H9 (cell line): ENCODE measurements at regions not wholly inside any gene's neighbourhood (a gene's known extent, or its start where the extent isn't known, plus 50 kb on each side); places are given as distances from the start of the nearest gene placed in this dataset.

Experiments
- DNase-seq: peaks from one replicate; pipeline ENCODE4 v3.0.0-alpha.2; 2017
- H2AFZ ChIP-seq: one replicate; pipeline ENCODE4 v1.6.1; 2013; ENCODE audit warnings: mild to moderate bottlenecking, low read length, control low read depth, moderate library complexity
- H2AK5ac ChIP-seq: 2 replicates; pipeline ENCODE4 v1.6.1; 2013; ENCODE audit warnings: low read length, control low read depth, mixed read lengths; ENCODE audit not compliant: insufficient read length
- H2BK120ac ChIP-seq: one replicate; pipeline ENCODE4 v1.6.1; 2013; ENCODE audit warnings: low read depth, mild to moderate bottlenecking, low read length, control low read depth, inconsistent platforms; ENCODE audit not compliant: poor library complexity, severe bottlenecking
- H2BK12ac ChIP-seq: 2 replicates; pipeline ENCODE4 v1.6.1; 2013; ENCODE audit warnings: low read length, control low read depth, mixed read lengths, low read depth; ENCODE audit not compliant: insufficient read length
- H2BK15ac ChIP-seq: 2 replicates; pipeline ENCODE4 v1.6.1; 2013; ENCODE audit warnings: low read depth, low read length, control low read depth
- H2BK20ac ChIP-seq: one replicate; pipeline ENCODE4 v1.6.1; 2013; ENCODE audit warnings: low read depth, mild to moderate bottlenecking, low read length, control low read depth, inconsistent platforms; ENCODE audit not compliant: poor library complexity, severe bottlenecking
- H2BK5ac ChIP-seq: 2 replicates; pipeline ENCODE4 v1.6.1; 2013; ENCODE audit warnings: low read length, control low read depth, mixed read lengths; ENCODE audit not compliant: insufficient read length
- H3K14ac ChIP-seq: 2 replicates; pipeline ENCODE4 v1.6.1; 2013; ENCODE audit warnings: low read length, control low read depth; ENCODE audit not compliant: insufficient read depth
- H3K18ac ChIP-seq: 2 replicates; pipeline ENCODE4 v1.6.1; 2013; ENCODE audit warnings: low read depth, mild to moderate bottlenecking, mixed read lengths, low read length, control low read depth; ENCODE audit not compliant: insufficient read length
- H3K23ac ChIP-seq: 2 replicates; pipeline ENCODE4 v1.6.1; 2013; ENCODE audit warnings: low read length, control low read depth, mixed read lengths, low read depth; ENCODE audit not compliant: insufficient read length
- H3K23me2 ChIP-seq: 2 replicates; pipeline ENCODE4 v1.6.1; 2013; ENCODE audit warnings: low read depth, mild to moderate bottlenecking, mixed read lengths, low read length, control low read depth; ENCODE audit not compliant: insufficient read length, poor library complexity, severe bottlenecking
- H3K27ac ChIP-seq: 2 replicates; pipeline ENCODE4 v1.5.1; 2013; ENCODE audit warnings: low read length, control low read depth, mixed read lengths, low read depth; ENCODE audit not compliant: insufficient read length
- H3K27me3 ChIP-seq: 2 replicates; pipeline ENCODE4 v1.6.1; 2013; ENCODE audit warnings: low read length, control low read depth, inconsistent platforms; ENCODE audit not compliant: insufficient read depth
- H3K4ac ChIP-seq: 2 replicates; pipeline ENCODE4 v1.6.1; 2013; ENCODE audit warnings: low read depth, mild to moderate bottlenecking, control low read depth, inconsistent platforms, low read length, moderate library complexity
- H3K4me1 ChIP-seq: 2 replicates; pipeline ENCODE4 v1.6.1; 2013; ENCODE audit warnings: low read length, control low read depth, inconsistent platforms; ENCODE audit not compliant: insufficient read depth
- H3K4me2 ChIP-seq: 2 replicates; pipeline ENCODE4 v1.6.1; 2013; ENCODE audit warnings: low read length, control low read depth, mixed read lengths; ENCODE audit not compliant: insufficient read length, insufficient read depth
- H3K56ac ChIP-seq: 2 replicates; pipeline ENCODE4 v1.6.1; 2013; ENCODE audit warnings: low read depth, mild to moderate bottlenecking, mixed read lengths, low read length, control low read depth; ENCODE audit not compliant: insufficient read length
- H3K79me1 ChIP-seq: 2 replicates; pipeline ENCODE4 v1.6.1; 2013; ENCODE audit warnings: low read depth, mild to moderate bottlenecking, moderate library complexity, low read length, control low read depth, inconsistent platforms; ENCODE audit not compliant: insufficient read depth, poor library complexity, severe bottlenecking
- H3K79me2 ChIP-seq: 2 replicates; pipeline ENCODE4 v1.6.1; 2013; ENCODE audit warnings: low read length, control low read depth, inconsistent platforms; ENCODE audit not compliant: insufficient read depth
- H3K9ac ChIP-seq: 2 replicates; pipeline ENCODE4 v1.6.1; 2013; ENCODE audit warnings: low read length, control low read depth, mixed read lengths; ENCODE audit not compliant: insufficient read length; ENCODE audit errors: extremely low read depth
- H3K9me3 ChIP-seq: one replicate; pipeline ENCODE4 v1.6.1; 2013; ENCODE audit warnings: low read depth, low read length, inconsistent platforms; ENCODE audit not compliant: control insufficient read depth
- H3T11ph ChIP-seq: one replicate; pipeline ENCODE4 v1.6.1; 2013; ENCODE audit warnings: mild to moderate bottlenecking, low read length, control low read depth, inconsistent platforms
- H4K20me1 ChIP-seq: one replicate; pipeline ENCODE4 v1.6.1; 2013; ENCODE audit not compliant: control insufficient read depth, insufficient read length, insufficient read depth
- H4K5ac ChIP-seq: 2 replicates; pipeline ENCODE4 v1.6.1; 2013; ENCODE audit warnings: low read depth, mild to moderate bottlenecking, mixed read lengths, low read length, control low read depth; ENCODE audit not compliant: insufficient read length
- H4K8ac ChIP-seq: replicated peaks from 2 replicates; pipeline ENCODE4 v1.6.1; 2013; ENCODE audit warnings: low read length, control low read depth, mixed read lengths, low read depth; ENCODE audit not compliant: insufficient read length
- H4K91ac ChIP-seq: 2 replicates; pipeline ENCODE4 v1.6.1; 2013; ENCODE audit warnings: low read depth, mild to moderate bottlenecking, moderate library complexity, mixed read lengths, low read length, control low read depth; ENCODE audit not compliant: insufficient read length
- H3K27ac Mint-ChIP-seq, 3 experiments: 2 replicates in 2 of 3; 3 replicates in 1 of 3; pipeline ENCODE4 v1.8.0; 2020 to 2021; ENCODE audit warnings: mixed read lengths in 3 of 3, mild to moderate bottlenecking in 1 of 3, moderate library complexity in 1 of 3
- H3K27me3 Mint-ChIP-seq: 2 replicates; pipeline ENCODE4 v1.8.0; 2021; ENCODE audit warnings: low read depth, mild to moderate bottlenecking, moderate library complexity, mixed read lengths
- H3K36me3 Mint-ChIP-seq, 3 experiments: 2 replicates in 2 of 3; 3 replicates in 1 of 3; pipeline ENCODE4 v1.8.0; 2020 to 2021; ENCODE audit warnings: low read depth in 3 of 3, mixed read lengths in 3 of 3; ENCODE audit not compliant: insufficient read depth in 1 of 3
- H3K4me1 Mint-ChIP-seq, 2 experiments: 2 replicates each; pipeline ENCODE4 v1.8.0; 2020; ENCODE audit warnings: mixed read lengths in 2 of 2
- H3K4me3 Mint-ChIP-seq, 2 experiments: 2 replicates in 1 of 2; 3 replicates in 1 of 2; pipeline ENCODE4 v1.8.0; 2020 to 2021; ENCODE audit warnings: mild to moderate bottlenecking in 2 of 2, mixed read lengths in 2 of 2, moderate library complexity in 1 of 2
- H3K9me3 Mint-ChIP-seq, 2 experiments: 2 replicates in 1 of 2; 3 replicates in 1 of 2; pipeline ENCODE4 v1.8.0; 2020; ENCODE audit warnings: mild to moderate bottlenecking in 2 of 2, mixed read lengths in 2 of 2, moderate library complexity in 1 of 2
- WGBS: extraction: QIAGEN DNeasy Blood & Tissue Kit; methylation state at CpG from one replicate; pipeline ENCODE4 v1.1.7; 2013; ENCODE audit warnings: missing lambda C conversion rate, low lambda C conversion rate, mixed read lengths; ENCODE audit not compliant: insufficient read length; ENCODE audit errors: extremely low coverage; 5-methylcytosine and 5-hydroxymethylcytosine counted together
- TF ChIP-seq, protein P1 (sequence below): fragments of 200-600 bp; sonication (generic); conservative IDR thresholded peaks from 3 replicates; pipeline ENCODE4 v1.8.0; 2021; ENCODE audit warnings: antibody characterized with exemption, mild to moderate bottlenecking

DNA sequence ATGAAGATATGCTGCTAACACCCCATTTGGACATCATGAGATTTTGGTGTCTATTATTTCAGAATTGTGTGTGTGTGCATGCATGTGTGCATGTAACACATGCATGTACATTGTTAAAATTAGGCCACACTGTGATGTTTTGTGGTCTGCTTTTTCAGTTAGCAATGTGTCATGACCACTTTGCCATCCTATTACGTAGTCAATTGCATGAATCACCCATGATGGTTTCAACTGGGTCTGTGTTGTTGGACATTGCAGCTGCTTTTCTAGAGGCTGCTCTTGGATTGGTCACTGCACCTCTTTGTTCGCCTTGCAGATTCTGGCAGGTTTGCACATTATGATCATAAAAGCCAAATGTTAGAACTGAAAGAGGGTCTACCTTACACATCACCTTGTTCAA, 101.0 kb upstream of the THBS1 start:
- H3K14ac ChIP-seq, result no peak overlapping the region
- no peaks in the 10 kb centered on the region for H3K79me2 ChIP-seq
- H4K91ac ChIP-seq, result no peak overlapping the region
- H2AK5ac ChIP-seq, result no peak overlapping the region
- H3K9ac ChIP-seq, result no peak overlapping the region
- H2BK15ac ChIP-seq, result no peak overlapping the region
- no peak overlapping the region for H4K8ac ChIP-seq
- H3K4ac ChIP-seq, result no peak overlapping the region
- H3K27me3 Mint-ChIP-seq, result no peaks in the 10 kb centered on the region
- H2BK120ac ChIP-seq, result no peak overlapping the region
- H3K56ac ChIP-seq, result no peak overlapping the region
- no peaks in the 10 kb centered on the region for H3K9me3 ChIP-seq
- no peaks in the 10 kb centered on the region for H3K9me3 Mint-ChIP-seq
- H3K4me1 Mint-ChIP-seq, result peaks cover 0 to 4% of the 10 kb centered on the region in 2 experiments; a peak in 2 of 4 replicates
- H4K5ac ChIP-seq, result no peak overlapping the region
- H2BK12ac ChIP-seq, result no peak overlapping the region
- H3T11ph ChIP-seq, result no peak overlapping the region
- no peak overlapping the region for H3K4me2 ChIP-seq
- no peaks in the 10 kb centered on the region for H3K27me3 ChIP-seq
- TF ChIP-seq, protein P1, sequence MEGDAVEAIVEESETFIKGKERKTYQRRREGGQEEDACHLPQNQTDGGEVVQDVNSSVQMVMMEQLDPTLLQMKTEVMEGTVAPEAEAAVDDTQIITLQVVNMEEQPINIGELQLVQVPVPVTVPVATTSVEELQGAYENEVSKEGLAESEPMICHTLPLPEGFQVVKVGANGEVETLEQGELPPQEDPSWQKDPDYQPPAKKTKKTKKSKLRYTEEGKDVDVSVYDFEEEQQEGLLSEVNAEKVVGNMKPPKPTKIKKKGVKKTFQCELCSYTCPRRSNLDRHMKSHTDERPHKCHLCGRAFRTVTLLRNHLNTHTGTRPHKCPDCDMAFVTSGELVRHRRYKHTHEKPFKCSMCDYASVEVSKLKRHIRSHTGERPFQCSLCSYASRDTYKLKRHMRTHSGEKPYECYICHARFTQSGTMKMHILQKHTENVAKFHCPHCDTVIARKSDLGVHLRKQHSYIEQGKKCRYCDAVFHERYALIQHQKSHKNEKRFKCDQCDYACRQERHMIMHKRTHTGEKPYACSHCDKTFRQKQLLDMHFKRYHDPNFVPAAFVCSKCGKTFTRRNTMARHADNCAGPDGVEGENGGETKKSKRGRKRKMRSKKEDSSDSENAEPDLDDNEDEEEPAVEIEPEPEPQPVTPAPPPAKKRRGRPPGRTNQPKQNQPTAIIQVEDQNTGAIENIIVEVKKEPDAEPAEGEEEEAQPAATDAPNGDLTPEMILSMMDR, result no peak
- no peak overlapping the region for H2BK20ac ChIP-seq
- H3K23me2 ChIP-seq, result no peaks in the 10 kb centered on the region
- no peak overlapping the region for H3K27ac ChIP-seq
- H3K4me1 ChIP-seq, result no peaks in the 10 kb centered on the region
- H3K79me1 ChIP-seq, result no peaks in the 10 kb centered on the region
- no peak for DNase-seq
- H3K27ac Mint-ChIP-seq, result no peak overlapping the region
- H3K36me3 Mint-ChIP-seq, result no peaks in the 10 kb centered on the region
- WGBS, result no CpG with 5 or more reads among the region's 2 CpGs
- H3K4me3 Mint-ChIP-seq, result no peak overlapping the region
- H3K18ac ChIP-seq, result no peak overlapping the region
- H2AFZ ChIP-seq, result no peak overlapping the region
- no peak overlapping the region for H2BK5ac ChIP-seq
- H3K23ac ChIP-seq, result no peak overlapping the region
- no peaks in the 10 kb centered on the region for H4K20me1 ChIP-seq
